ENCODE measurements at regions not wholly inside any gene's neighbourhood (a gene's known extent, or its start where the extent isn't known, plus 50 kb on each side); places are given as distances from the start of the nearest gene placed in this dataset.
"Not testable (repeated sequence)": the region's sequence is repeated elsewhere in the genome, so short reads cannot be mapped to it uniquely, and the experiment has no call there.

DNA sequence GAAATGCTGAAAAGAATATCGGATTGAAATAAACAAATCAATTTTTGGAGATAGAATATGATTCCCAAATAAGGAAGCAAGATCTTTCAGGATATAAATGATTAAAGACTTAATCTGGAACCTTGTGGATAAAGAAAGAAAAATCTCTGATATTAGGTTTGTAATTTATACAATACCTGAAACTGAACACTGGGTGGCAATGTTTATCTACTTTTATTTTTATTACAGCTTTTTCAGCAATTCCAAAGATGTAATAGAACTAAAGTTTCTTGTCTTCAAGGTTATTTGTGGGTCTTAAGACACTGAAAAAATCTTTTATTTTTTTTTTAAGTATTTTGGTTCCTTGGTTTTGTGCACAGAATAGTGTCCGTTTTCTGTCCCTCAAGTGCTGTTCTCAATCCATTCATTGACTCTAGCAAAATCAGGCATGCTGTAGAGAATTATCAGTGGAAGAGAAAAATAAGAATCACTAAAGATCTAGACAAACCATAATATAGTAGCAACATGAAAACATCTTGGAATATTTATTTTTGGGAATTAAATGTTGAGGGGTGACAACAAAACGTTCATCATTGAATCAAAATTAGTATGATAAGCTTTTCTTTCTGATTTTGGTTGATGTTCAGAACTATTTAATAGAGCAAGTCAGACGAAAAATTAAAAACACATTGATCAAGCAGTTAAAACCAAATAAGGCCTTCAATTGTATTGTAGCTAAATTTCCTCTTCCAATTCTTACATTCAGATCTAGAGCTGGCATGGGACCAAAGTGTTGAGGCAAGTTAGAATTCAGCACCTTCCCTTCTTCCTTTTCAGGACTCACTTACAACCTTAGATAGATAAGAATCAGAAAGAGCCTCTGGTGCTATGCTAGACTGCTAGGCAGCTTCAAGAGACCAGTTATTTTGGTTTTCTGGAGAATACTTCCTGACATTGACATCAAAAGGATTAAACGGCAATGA lies 704.4 kb upstream of the PCDH20 start:
- no peak overlapping the region for H3K4me3 Mint-ChIP-seq (ENCODE audit: unreplicated experiment)
- no peaks in the 10 kb centered on the region for H3K9me3 Mint-ChIP-seq (ENCODE audit: low read depth)
- no peaks in the 10 kb centered on the region for H3K27me3 Mint-ChIP-seq (ENCODE audit: low read depth)
- TF ChIP-seq, protein P1, sequence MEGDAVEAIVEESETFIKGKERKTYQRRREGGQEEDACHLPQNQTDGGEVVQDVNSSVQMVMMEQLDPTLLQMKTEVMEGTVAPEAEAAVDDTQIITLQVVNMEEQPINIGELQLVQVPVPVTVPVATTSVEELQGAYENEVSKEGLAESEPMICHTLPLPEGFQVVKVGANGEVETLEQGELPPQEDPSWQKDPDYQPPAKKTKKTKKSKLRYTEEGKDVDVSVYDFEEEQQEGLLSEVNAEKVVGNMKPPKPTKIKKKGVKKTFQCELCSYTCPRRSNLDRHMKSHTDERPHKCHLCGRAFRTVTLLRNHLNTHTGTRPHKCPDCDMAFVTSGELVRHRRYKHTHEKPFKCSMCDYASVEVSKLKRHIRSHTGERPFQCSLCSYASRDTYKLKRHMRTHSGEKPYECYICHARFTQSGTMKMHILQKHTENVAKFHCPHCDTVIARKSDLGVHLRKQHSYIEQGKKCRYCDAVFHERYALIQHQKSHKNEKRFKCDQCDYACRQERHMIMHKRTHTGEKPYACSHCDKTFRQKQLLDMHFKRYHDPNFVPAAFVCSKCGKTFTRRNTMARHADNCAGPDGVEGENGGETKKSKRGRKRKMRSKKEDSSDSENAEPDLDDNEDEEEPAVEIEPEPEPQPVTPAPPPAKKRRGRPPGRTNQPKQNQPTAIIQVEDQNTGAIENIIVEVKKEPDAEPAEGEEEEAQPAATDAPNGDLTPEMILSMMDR (IDR thresholded peaks at IDR 0.05), result peak; percentile 90
- H3K27ac Mint-ChIP-seq (ENCODE audit: unreplicated experiment), result no peak overlapping the region
- no peak for DNase-seq (ENCODE audit: low spot score)
- peaks cover 3% of the 10 kb centered on the region for H3K4me1 Mint-ChIP-seq (ENCODE audit: low read depth)
- no peaks in the 10 kb centered on the region for H3K36me3 Mint-ChIP-seq (ENCODE audit: low read depth)

DNA sequence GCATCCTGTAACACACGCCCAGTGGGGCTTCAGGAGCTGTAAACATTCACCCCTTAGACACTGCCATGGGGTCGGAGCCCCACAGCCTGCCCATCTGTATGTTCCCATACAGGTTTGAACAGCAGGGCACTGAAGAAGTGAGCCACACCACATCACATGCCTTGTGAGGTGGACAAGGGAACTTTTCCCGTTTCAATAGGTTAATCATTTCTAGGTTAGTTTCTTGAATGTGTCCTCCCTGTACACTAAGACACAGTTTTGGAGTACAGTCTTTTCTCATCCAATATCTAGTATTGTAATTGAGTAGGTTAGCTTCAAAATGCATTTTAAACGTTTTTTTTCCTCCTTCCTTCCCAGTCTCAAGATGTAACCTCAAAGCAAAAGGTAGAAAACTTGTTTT lies 700.2 kb upstream of the PCDH20 start:
- H3K27ac Mint-ChIP-seq (ENCODE audit: unreplicated experiment), result no peak overlapping the region
- H3K36me3 Mint-ChIP-seq (ENCODE audit: low read depth), result no peaks in the 10 kb centered on the region
- H3K4me1 Mint-ChIP-seq (ENCODE audit: low read depth), result no peaks in the 10 kb centered on the region
- TF ChIP-seq, protein P1 (IDR thresholded peaks at IDR 0.05), result no peak
- no peaks in the 10 kb centered on the region for H3K27me3 Mint-ChIP-seq (ENCODE audit: low read depth)
- no peak overlapping the region for H3K4me3 Mint-ChIP-seq (ENCODE audit: unreplicated experiment)
- H3K9me3 Mint-ChIP-seq (ENCODE audit: low read depth), result no peaks in the 10 kb centered on the region
- DNase-seq (ENCODE audit: low spot score), result no peak

DNA sequence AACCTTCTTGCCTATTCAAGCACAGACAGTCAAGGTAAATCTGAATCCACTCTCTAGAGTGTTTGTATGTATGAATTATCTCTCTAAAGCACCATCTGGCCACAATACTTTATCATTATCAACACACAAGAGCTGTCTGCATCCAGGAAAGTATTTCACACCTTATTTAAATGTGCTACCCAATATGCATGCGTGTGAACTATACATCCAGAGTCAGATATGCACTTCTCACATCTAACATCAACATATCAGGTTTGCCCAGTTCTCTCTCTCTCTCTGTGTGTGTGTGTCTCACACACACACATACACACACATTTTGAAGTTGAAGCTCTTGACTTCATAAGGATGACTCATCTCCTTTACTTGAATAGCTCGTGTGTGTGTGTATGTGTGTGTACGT lies 697.5 kb upstream of the PCDH20 start:
- H3K4me3 Mint-ChIP-seq (ENCODE audit: unreplicated experiment), result no peak overlapping the region
- no peaks in the 10 kb centered on the region for H3K4me1 Mint-ChIP-seq (ENCODE audit: low read depth)
- H3K36me3 Mint-ChIP-seq (ENCODE audit: low read depth), result no peaks in the 10 kb centered on the region
- H3K27me3 Mint-ChIP-seq (ENCODE audit: low read depth), result no peaks in the 10 kb centered on the region
- TF ChIP-seq, protein P1 (IDR thresholded peaks at IDR 0.05), result no peak
- no peak overlapping the region for H3K27ac Mint-ChIP-seq (ENCODE audit: unreplicated experiment)
- DNase-seq (ENCODE audit: low spot score), result no peak
- H3K9me3 Mint-ChIP-seq (ENCODE audit: low read depth), result no peaks in the 10 kb centered on the region

DNA sequence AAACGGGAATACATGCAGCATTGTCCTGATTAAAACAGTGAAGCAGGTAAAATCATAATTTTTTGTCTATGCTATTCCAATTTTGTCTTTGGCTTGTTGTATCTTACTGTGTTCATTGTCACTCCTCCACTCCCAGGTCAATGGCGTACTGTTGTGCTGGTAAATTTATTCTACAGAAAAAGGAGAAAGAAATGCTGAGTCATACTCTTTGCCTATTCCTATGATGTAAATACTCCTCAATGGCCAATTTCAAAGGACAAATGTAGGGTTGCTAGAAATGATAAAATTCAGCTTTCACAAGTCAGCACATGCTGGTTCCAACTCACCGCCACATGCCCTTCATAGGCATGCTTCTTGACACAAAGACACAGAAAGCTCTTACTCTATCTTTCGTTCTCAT lies 694.4 kb upstream of the PCDH20 start:
- Mint-ChIP-seq H3K4me1 (ENCODE audit: low read depth) (no peaks in the 10 kb centered on the region), H3K27me3 (ENCODE audit: low read depth) (no peaks in the 10 kb centered on the region), H3K36me3 (ENCODE audit: low read depth) (no peaks in the 10 kb centered on the region), H3K4me3 (ENCODE audit: unreplicated experiment) (no peak overlapping the region), H3K27ac (ENCODE audit: unreplicated experiment) (no peak overlapping the region), H3K9me3 (ENCODE audit: low read depth) (no peaks in the 10 kb centered on the region)
- DNase-seq (ENCODE audit: low spot score), result no peak
- TF ChIP-seq, protein P1 (IDR thresholded peaks at IDR 0.05), result no peak

DNA sequence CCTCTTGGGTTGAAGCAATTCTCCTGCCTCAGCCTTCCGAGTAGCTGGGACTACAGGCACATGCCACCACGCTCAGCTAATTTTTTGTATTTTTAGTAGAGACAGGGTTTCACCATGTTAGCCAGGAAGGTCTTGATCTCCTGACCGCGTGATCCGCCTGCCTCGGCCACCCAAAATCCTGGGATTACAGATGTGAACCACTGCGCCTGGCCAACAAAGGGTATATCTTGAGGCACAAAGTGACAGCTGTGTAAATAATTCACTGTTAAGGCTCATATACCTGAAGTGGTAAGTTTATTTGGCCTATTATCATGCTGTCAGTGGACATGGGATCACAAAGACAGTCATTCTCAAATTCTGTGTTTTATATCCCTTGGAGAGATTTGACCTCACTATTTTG lies 688.5 kb upstream of the PCDH20 start:
- DNase-seq (ENCODE audit: low spot score), result peak; percentile 20
- H3K27me3 Mint-ChIP-seq (ENCODE audit: low read depth); H3K36me3 Mint-ChIP-seq (ENCODE audit: low read depth); H3K27ac Mint-ChIP-seq (ENCODE audit: unreplicated experiment); H3K9me3 Mint-ChIP-seq (ENCODE audit: low read depth); H3K4me3 Mint-ChIP-seq (ENCODE audit: unreplicated experiment); H3K4me1 Mint-ChIP-seq (ENCODE audit: low read depth): not testable (repeated sequence)

DNA sequence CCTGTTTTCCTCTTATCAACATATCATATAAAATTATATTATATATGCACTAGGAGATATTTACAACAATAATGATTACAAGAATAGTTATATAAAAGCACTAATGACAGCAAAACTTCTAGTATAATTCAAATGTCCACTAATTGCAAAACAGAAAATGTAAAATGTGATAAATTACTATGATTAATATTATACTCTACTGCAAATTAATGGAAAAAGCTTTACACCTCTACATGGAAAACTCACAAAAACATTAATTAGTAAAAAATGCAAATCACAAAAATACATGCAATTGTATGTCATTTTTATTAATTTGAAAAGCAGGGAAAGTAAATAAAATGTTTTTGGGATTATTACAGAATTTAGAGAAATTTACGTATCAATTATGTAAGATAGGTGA lies 681.0 kb upstream of the PCDH20 start:
- Mint-ChIP-seq H3K9me3 (ENCODE audit: low read depth) (peaks cover 8% of the 10 kb centered on the region), H3K27me3 (ENCODE audit: low read depth) (no peaks in the 10 kb centered on the region), H3K27ac (ENCODE audit: unreplicated experiment) (no peak overlapping the region), H3K36me3 (ENCODE audit: low read depth) (no peaks in the 10 kb centered on the region), H3K4me1 (ENCODE audit: low read depth) (no peaks in the 10 kb centered on the region), H3K4me3 (ENCODE audit: unreplicated experiment) (no peak overlapping the region)
- no peak for DNase-seq (ENCODE audit: low spot score)
- TF ChIP-seq, protein P1 (IDR thresholded peaks at IDR 0.05), result no peak
